ENCODE measurements at regions not wholly inside any gene's neighbourhood (a gene's known extent, or its start where the extent isn't known, plus 50 kb on each side); places are given as distances from the start of the nearest gene placed in this dataset.
"Not testable (repeated sequence)": the region's sequence is repeated elsewhere in the genome, so short reads cannot be mapped to it uniquely, and the experiment has no call there.

DNA sequence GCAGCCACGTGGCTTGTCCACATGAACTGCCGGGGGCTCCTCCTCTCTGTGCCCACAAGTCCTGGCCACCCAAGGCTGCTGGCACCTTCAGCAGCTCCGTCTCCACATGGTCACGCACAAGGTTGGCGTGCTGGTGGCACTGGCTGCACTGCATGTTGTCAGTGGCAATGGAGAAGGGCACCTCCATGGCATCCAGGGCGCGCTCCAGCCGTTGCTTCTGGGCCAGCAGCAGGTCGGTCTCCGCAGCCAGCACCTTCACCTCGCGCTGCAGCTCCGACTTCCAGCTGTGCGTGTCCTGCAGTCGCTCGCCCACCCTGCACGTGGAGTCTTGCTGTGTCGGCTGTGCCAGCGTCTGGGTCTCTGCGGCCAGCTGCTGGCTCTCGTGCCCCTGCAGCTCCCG is 1448.4 kb upstream of the TPTE start:
- not testable (repeated sequence) for TF ChIP-seq RFX5 (IDR thresholded peaks at IDR 0.05; ENCODE audit: low read length); POLR2AphosphoS5 (IDR thresholded peaks at IDR 0.05; ENCODE audit: low read depth, low read length); FOSL2 (IDR thresholded peaks at IDR 0.05; ENCODE audit: borderline replicate concordance, low read depth); RAD21 (IDR thresholded peaks at IDR 0.05; ENCODE audit: low read length); TAF1 (IDR thresholded peaks at IDR 0.05; ENCODE audit: borderline replicate concordance, low read depth, low read length); EZH2phosphoT487 (IDR thresholded peaks at IDR 0.05; ENCODE audit: borderline replicate concordance, low read depth)
- TF ChIP-seq, protein P1, sequence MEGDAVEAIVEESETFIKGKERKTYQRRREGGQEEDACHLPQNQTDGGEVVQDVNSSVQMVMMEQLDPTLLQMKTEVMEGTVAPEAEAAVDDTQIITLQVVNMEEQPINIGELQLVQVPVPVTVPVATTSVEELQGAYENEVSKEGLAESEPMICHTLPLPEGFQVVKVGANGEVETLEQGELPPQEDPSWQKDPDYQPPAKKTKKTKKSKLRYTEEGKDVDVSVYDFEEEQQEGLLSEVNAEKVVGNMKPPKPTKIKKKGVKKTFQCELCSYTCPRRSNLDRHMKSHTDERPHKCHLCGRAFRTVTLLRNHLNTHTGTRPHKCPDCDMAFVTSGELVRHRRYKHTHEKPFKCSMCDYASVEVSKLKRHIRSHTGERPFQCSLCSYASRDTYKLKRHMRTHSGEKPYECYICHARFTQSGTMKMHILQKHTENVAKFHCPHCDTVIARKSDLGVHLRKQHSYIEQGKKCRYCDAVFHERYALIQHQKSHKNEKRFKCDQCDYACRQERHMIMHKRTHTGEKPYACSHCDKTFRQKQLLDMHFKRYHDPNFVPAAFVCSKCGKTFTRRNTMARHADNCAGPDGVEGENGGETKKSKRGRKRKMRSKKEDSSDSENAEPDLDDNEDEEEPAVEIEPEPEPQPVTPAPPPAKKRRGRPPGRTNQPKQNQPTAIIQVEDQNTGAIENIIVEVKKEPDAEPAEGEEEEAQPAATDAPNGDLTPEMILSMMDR (IDR thresholded peaks at IDR 0.05) = not testable (repeated sequence)
- TF ChIP-seq, protein P2, sequence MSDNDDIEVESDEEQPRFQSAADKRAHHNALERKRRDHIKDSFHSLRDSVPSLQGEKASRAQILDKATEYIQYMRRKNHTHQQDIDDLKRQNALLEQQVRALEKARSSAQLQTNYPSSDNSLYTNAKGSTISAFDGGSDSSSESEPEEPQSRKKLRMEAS (IDR thresholded peaks at IDR 0.05; ENCODE audit: low read depth) = not testable (repeated sequence)
- TF ChIP-seq, protein P3, sequence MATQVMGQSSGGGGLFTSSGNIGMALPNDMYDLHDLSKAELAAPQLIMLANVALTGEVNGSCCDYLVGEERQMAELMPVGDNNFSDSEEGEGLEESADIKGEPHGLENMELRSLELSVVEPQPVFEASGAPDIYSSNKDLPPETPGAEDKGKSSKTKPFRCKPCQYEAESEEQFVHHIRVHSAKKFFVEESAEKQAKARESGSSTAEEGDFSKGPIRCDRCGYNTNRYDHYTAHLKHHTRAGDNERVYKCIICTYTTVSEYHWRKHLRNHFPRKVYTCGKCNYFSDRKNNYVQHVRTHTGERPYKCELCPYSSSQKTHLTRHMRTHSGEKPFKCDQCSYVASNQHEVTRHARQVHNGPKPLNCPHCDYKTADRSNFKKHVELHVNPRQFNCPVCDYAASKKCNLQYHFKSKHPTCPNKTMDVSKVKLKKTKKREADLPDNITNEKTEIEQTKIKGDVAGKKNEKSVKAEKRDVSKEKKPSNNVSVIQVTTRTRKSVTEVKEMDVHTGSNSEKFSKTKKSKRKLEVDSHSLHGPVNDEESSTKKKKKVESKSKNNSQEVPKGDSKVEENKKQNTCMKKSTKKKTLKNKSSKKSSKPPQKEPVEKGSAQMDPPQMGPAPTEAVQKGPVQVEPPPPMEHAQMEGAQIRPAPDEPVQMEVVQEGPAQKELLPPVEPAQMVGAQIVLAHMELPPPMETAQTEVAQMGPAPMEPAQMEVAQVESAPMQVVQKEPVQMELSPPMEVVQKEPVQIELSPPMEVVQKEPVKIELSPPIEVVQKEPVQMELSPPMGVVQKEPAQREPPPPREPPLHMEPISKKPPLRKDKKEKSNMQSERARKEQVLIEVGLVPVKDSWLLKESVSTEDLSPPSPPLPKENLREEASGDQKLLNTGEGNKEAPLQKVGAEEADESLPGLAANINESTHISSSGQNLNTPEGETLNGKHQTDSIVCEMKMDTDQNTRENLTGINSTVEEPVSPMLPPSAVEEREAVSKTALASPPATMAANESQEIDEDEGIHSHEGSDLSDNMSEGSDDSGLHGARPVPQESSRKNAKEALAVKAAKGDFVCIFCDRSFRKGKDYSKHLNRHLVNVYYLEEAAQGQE (IDR thresholded peaks at IDR 0.05; ENCODE audit: low read depth, low read length) = not testable (repeated sequence)

Data from SK-N-SH (cell line).